GM21529 (cell line): ENCODE measurements at regions not wholly inside any gene's neighbourhood (a gene's known extent, or its start where the extent isn't known, plus 50 kb on each side); places are given as distances from the start of the nearest gene placed in this dataset.
A peak's percentile ranks its signal among the peaks of the same experiment; 100 is the strongest.

ENCODE experiments used
- ATAC-seq: cut with Tn5 transposase; IDR thresholded peaks from one replicate; pipeline ENCODE4 v1.9.1; 2021; ENCODE audit not compliant: unreplicated experiment

DNA sequence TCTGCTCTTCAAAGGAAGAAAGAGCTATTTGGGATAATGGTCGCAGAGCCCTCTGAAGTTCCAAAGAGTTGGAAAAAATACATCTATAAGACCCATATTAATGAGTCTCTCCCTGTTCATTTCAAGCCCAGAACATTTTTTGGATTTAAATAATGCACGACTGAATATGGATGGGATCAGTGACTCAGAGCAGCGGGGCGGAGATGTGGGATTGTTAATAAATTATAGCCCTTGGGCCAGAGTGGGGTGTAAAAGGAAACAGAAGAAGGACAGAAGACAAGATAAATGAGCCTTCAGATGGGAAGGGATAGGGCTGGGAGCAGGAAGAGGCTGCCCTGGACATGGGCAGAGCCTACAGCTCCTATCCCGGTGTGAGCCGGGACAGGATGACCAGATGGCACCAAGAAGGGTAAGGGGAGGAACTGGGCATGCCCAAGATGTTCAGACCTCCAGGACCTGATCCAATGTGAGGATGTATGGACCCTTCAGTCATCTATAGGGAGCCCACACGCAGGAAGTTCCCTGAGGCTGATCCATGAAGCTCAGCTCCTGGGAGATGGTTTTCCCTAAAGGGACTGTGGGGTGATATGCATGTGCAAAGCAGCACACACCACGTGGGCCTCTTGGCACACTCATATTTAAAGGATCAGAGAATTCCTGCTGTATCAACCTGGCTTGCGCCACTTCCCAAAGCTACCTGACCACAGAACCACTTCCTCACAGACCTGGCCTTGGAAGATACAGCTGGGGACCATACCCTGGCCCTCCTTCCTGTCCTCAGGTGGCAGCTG is 96.1 kb upstream of the PLXNA4 start:
- no peak for ATAC-seq

DNA sequence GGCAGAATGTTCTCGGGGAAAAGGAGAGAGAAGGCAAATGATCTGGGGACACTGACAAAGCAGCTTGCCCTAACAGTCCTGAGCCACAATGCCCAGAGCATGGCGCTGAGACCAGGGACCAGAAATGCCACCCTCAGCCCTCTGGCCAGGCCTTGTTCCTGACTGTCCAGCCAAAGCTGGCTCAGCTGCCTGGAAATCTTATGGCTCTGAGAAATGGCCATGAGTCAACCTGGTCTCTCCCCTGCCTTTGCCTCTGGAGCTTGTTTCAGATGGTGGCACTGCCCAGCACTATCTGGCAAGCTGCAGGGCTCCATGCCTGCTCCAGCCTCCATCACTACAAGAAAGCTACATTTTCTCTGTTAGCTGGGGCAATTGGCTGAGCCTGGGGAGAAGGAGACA is 90.5 kb upstream of the PLXNA4 start:
- no peak for ATAC-seq

DNA sequence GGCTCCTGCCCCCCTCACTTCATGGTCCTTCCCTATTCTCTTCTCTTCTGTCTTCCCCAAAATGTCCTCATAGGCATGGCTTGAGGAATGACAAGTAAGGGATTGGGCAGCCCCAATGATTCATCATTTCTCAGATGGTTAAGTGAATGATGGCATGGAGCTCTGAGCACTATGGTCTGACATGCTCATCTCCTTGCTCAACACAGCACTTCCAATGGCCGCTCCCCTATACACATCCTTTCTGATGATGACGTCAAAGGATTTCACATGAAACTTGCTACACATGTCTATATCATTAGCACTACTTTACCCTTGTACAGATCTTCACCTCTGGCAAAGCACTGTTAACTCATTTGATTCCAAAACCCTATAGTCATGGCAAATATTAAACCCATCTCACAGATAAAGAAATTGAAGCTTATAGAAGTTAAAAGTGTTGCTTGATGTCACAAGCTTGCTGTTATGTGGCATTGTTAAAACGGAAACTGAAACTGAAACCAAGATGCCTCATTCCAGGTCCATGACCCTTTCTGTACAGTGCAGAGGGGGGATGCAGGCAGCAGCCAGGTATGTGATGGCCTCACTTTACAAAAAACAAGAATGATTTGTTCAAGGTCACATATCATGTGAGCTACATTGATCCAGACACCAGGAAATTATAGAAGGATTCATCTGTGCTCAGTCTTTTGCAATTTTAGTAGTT is 90.0 kb upstream of the PLXNA4 start:
- ATAC-seq = no peak

DNA sequence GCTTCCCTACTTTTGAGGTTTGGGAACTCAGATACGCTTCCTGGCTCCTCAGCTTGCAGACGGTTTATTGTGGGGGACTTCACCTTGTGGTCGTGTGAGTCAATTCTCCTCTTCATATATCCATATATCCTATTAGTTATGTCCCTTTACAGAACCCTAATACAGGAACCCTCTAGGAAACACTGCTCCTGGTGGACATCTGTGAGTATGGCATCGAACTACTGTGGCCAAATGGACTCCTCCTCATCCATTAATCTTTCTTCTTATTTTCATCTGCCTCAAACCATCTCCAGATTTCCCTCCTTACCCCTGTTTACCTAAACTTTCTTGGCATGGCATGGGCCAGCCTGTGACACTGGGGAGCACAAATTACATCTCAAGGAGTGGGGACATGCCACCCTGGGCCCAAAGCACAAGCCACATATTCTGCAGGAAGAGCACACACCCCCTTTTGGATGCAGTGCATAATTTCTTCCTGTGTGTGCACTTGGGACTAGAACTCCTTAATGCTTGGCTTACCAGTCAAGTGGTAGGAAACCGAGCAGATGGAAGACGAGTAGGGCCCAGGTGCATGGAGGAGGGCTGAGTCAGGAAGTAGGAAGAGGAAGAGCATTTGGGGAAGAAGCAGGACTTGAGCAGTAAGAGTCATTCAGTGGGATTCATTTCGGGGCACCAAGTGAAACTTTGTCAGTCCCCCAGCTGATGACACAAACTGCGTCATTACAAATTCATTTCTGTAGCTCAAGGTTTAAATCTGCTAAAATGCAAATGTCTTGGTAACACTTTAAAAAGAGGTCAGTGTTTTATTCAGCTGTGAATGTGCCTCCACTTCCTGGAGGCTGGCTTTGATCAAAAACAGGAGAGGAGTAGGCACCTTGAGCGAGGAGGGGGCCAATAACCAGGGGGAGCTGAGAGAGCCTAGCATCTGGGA is 80.8 kb upstream of the PLXNA4 start:
- ATAC-seq = no peak

DNA sequence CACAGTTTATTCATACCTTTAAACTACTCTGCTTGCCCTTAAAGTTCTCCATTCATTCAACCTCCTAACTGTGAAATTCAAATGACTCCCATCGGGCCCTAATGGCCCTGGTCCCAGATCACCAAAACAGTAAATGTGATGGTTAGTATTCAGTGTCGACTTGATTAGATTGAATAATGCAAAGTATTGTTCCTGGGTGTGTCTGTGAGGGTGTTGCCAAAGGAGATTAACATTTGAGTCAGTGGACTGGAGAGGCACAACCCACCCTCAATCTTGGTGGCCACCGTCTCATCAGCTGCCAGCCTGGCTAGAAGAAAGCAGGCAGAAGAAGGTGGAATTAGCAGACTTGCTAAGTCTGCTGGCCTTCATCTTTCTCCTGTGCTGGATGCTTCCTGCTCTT is 80.1 kb upstream of the PLXNA4 start:
- no peak for ATAC-seq

DNA sequence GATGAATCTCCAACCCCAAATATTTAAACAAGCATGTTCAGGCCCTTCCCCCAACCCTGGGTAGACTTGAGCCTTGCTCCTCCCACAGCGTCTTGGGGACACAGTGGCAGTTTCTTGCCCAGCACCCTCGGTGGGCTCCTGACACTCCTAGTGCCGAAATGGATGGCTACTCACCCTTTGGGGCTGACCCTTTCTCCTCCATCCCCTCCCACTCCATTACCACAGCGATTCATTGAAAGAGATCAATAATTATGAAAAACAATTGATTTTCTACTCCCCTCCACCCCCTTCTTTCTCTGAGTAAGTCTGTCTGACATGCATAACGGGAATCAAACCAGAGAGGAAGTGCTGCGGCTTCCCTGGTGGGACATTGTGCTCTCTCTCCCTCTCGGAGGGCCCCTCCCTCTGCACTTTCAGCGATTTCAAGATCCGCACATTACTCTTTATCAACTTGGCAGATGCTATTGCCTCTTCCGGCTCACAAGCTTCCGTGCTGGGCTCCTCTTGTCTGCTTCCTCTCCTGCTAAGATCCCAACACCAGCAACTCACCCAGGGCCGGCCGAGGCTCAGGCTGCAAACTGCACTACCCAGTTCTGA is 79.0 kb upstream of the PLXNA4 start:
- peak; percentile 31 for ATAC-seq

DNA sequence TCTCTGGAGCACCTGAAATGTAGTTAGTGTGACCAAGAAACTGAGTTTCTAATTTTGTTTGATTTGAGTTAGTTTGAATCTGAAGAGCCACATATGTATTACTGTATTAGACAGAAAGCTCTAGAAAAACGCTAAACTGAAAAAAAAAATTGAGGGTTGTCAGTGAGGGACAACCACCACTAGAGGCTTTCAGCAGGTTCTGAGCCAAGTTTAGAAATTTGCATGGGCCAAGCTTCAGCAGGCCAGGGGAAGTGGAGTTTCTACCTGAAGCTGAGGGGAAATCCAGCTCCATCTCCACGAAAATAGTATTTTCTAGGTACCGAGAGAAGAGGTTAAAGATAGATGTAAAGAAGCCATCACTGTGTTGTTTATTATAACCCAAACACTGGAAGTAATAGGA is 77.9 kb upstream of the PLXNA4 start:
- peak; percentile 71 for ATAC-seq

DNA sequence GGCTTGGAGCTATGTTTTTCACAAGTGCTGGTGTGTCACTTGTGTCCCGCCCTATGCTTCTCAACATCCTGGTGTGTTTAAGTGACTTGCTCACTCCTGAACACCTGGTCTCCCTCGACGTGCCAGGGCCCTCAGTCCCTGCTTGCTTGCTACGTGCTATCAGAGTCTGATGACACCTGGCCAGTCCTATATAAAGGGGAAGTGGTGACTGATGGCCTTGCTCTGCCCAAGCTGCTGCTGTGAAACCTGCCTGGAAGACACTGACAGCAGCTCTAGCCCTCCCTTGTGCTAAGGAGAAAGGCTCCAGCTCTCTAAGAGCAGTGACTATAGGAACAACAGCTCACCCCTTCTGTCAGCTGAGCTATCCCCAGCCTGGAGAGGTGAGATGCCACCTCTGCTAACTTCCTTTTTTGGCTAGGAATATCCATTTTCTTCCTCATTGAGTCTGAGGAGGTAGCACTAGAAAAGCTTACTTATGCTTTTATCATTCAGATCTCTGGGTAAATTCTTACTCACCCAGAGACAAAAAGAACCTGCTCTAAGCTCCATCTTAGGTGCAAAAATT is 77.2 kb upstream of the PLXNA4 start:
- peak; percentile 56 for ATAC-seq

DNA sequence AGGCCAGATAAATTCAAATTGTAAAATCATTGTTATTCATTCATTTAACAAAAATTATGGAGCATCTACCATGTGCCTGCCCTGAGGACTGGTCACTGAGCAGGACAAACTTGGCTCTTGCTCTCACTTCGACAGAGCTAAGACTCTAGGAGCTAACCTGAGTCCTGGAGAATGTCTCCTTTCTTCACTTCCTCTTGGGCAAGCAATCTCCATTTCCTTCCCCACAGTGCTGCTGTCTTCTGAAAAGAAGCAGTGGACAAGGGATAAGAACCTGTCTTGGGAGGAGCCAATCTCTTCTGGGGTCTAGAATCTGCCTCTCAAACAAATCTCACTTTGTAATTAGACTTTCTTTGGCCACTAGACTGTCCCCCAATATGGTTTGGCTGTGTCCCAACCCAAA is 76.2 kb upstream of the PLXNA4 start:
- no peak for ATAC-seq

DNA sequence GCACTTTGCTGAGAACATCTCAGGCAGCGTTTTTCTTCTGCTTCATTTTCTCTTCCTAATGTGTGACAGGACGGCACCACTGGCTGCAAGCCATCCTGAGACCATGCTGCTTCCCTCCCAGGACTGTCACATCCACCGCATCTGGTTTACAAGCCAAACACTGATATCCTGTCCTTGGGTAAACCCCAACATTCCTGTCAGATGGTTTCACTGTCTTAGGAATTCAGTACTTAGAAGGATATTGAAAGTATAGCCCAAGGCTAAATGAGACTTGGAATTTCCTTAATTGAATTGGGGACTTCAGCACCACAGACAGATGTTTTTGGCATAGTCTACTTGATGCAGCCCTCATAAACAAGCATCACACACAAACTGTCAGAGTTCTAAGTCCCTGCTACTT is 74.2 kb upstream of the PLXNA4 start:
- ATAC-seq = no peak

DNA sequence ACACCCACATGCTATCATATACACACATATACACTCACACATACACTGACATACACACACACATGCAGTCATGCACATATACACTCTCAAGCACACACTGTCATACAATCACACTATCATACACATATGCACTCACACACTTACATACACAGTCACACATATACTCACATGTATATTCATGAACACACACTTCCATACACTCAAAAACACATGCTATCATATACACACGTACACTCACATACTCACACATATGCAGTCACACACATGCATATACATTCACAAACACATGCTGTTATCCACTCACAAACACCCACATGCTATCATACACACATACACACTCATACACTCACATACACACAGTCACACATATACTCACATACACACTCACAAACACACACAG is 71.0 kb upstream of the PLXNA4 start:
- ATAC-seq = no peak

DNA sequence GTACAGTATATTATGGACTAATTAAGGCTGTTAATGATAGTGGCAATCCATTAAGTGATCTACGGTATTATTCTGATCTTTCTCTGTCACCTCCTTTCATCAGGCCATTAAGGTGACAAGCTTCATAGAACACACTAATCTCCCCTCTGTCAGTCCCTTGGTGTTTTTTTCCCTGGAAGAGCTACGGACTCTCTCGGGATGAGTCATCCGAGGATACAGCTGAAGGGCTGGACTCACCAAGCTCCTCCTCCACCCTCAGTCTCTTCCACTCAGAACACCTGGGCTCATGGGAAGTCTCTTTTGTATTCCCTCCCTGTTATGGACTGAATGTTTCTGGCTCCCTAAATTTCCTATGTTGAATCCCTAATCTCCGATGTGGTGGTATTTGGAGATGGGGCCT is 69.8 kb upstream of the PLXNA4 start:
- no peak for ATAC-seq

DNA sequence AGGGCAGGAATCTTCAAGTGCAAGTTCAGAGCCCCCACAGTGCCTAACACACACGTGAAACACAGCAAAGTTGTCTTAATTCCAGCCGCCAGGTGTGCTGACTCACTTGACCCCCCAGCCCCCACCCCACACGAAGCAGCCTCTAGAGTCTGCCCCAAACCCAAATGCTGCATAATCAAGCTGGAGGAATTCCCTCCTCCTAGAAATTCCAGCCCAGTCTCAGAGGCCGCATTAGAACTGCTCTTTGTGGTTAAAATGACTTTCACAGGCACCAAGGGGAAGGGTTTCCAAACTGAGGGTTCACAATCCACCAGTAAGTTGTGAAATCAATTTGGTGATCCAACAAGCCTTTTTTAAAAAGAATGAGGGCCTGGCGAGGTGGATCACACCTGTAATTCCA is 67.0 kb upstream of the PLXNA4 start:
- no peak for ATAC-seq

DNA sequence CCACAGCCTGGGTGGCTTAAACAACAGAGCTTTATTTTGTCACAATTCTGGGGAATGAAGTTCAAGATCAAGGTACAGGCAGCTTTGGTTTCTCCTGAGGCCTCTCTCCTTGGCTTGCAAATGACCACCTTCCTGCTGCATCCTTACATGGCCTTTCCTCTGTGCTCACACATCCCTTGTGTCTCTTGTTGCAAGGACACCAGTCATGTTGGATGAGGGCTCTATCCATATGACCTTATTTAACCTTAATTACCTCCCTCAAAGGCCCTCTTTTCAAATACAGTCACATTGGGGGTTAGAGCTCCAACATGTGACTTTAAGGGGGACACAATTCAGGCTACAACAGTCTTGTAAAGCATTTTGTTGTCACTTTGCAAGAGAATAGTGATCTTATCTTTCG is 65.0 kb upstream of the PLXNA4 start:
- ATAC-seq = no peak

DNA sequence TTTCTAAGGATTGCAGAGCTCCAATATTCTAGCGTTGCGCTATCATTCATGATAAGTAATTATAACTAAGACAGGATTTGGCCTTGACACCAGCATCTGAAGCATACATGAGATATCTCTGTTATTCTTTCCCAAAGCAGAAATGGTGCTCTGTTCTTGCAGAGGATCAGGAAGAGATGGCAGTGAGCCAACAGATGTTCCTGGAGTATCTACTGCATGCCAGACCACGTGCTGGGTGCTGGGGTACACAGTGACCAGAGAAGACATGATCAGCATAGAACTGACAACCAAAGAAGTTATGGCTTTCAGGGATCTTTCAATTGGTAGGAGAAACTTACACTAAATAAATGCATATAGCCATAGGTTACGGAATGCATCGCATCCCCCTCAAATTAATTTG is 63.7 kb upstream of the PLXNA4 start:
- ATAC-seq = no peak

DNA sequence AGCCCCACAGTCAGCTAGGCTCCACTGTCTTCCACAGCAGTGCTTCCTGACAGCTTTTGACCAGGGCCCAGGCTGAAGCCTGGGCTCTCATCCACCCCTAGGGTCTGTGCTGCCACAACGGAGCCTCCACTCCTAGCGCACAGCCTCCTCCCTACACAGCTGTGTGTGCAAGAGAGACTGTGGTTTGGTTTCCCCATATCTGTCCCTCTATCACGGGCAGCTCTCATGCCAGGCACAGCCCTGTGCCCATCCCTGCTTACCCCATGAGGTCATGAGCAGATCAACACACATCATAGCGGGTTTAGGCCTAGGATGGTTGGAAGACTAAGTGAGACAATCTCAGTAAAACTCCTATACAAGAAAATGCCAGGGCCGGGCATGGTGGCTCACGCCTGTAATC is 61.7 kb upstream of the PLXNA4 start:
- ATAC-seq = no peak

DNA sequence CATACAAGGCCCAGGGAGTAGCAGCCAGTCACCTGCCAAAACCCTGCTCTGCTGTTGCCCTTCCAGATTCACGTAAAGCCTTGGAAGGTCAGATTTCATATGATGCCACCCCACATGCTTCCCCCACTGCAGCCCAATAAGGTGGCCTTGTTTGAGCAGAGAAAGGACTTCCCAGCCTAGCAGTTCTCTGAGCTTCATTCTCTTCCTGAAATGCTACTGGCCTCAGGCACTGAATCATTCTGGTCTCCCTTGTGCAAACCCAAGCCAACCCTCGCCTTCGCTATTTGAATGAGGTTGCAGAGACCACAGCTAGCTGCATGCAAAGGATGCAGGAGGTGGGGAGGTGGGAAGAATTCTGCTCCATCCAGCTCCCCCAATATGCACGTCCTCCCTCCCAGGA is 60.3 kb upstream of the PLXNA4 start:
- ATAC-seq = no peak

DNA sequence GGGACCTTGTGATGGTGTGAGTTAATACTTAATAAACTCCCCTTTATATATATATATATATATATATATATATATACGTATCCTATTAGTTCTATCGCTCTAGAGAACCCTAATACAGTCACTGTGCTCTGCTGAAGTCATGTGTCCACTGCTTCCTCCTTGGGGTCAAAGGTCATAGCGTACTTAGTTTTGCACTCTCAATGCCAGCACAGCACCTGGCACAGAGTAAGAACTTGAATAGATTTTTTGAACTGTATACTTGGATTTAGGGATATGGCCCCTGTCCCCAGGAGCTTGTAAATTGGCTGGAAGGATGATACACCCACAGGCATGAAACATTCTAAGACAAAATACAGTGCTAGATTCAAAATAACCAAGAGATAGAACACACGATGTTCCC is 58.9 kb upstream of the PLXNA4 start:
- no peak for ATAC-seq

DNA sequence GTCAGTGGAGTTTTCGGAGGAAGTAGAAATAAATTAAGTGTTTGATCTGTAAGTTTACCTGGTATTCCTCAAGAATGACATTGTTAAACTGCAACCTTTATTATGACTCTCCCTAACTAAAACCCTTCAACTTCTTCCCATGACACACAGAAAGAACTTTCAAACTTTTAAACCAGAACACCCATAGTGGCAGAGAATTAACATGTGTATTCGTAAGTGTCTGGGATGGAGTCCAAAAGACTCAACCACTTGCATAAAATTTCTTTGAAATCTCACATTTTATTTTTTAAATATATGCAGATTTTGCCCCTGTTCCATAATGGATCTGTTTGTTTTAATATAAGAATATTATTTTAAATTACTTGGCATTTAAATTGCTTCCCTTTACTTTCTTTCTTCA is 54.6 kb upstream of the PLXNA4 start:
- ATAC-seq = no peak
